Cardiac fibroblast (primary cell): ENCODE measurements at regions not wholly inside any gene's neighbourhood (a gene's known extent, or its start where the extent isn't known, plus 50 kb on each side); places are given as distances from the start of the nearest gene placed in this dataset.
A peak's percentile ranks its signal among the peaks of the same experiment; 100 is the strongest.

Experiments
- DNase-seq, 2 donors: peaks; one replicate each; pipeline versions ENCODE4 v3.0.0 to v3.0.0-alpha.2; 2010; ENCODE audit warnings: low read depth in 2 of 2
- H3K4me3 ChIP-seq, 2 donors: replicated peaks in 1 of 2; 1 replicate in 1 of 2; 2 replicates in 1 of 2; pipeline ENCODE4 v1.5.1; 2011; ENCODE audit warnings: low read depth in 2 of 2, low read length in 2 of 2, mild to moderate bottlenecking in 2 of 2, moderate library complexity in 1 of 2
- CTCF ChIP-seq: IDR thresholded peaks from one replicate; pipeline ENCODE4 v1.5.1; 2011; ENCODE audit warnings: low read depth, mild to moderate bottlenecking, low read length, inconsistent platforms

GRCh38 chr14:80100681-80101080, 110.6 kb downstream of the DIO2 start:
- no peak overlapping the region for H3K4me3 ChIP-seq
- no peak for DNase-seq
- TF ChIP-seq CTCF, result no peak

- no peak overlapping the region for H3K4me3 ChIP-seq
- no peak for TF ChIP-seq CTCF
- peak in 1 of 2 donors; percentile 75 for DNase-seq
These were observed 115.7 kb downstream of the DIO2 start for GRCh38 chr14:80095623-80096022.

- no peak overlapping the region for H3K4me3 ChIP-seq
- TF ChIP-seq CTCF, result no peak
- no peak for DNase-seq
These were observed 123.9 kb downstream of the DIO2 start for GRCh38 chr14:80087411-80087810.

- H3K4me3 ChIP-seq, result no peak overlapping the region
These were observed 127.1 kb downstream of the DIO2 start for GRCh38 chr14:80084196-80084595.

GRCh38 chr14:80080601-80081000, 130.7 kb downstream of the DIO2 start:
- H3K4me3 ChIP-seq, result no peak overlapping the region
- no peak for DNase-seq
- no peak for TF ChIP-seq CTCF

More at GRCh38 chr14:80084196-80084595, 127.1 kb downstream of the DIO2 start:
- no peak for DNase-seq
- TF ChIP-seq CTCF, result no peak

- no peak overlapping the region for H3K4me3 ChIP-seq
- no peak for DNase-seq
- no peak for TF ChIP-seq CTCF
These were observed 132.8 kb downstream of the DIO2 start for GRCh38 chr14:80078501-80078900.

- no peak for TF ChIP-seq CTCF
- no peak overlapping the region for H3K4me3 ChIP-seq
- DNase-seq, result peak in 1 of 2 donors; percentile 12
These were observed 134.0 kb downstream of the DIO2 start for GRCh38 chr14:80077262-80077661.
